Lower lobe of right lung (tissue), 2 donors: ENCODE measurements at regions not wholly inside any gene's neighbourhood (a gene's known extent, or its start where the extent isn't known, plus 50 kb on each side); places are given as distances from the start of the nearest gene placed in this dataset.

Experiments
- ATAC-seq, 2 donors: fragments of 200-7000 bp; cut with Tn5 transposase; one replicate each; pipeline ENCODE4 v1.9.1; 2020 to 2022; ENCODE audit warnings: mild to moderate bottlenecking in 2 of 2, moderate library complexity in 2 of 2
- DNase-seq: peaks from one replicate; pipeline ENCODE4 v3.0.0-alpha.2; 2020
- H3K27ac ChIP-seq: fragments of 200-600 bp; one replicate; pipeline ENCODE4 v1.8.0; 2022
- H3K27me3 ChIP-seq: fragments of 200-600 bp; one replicate; pipeline ENCODE4 v1.8.0; 2022; ENCODE audit warnings: low read depth
- H3K36me3 ChIP-seq: fragments of 200-600 bp; one replicate; pipeline ENCODE4 v1.8.0; 2022; ENCODE audit warnings: mild to moderate bottlenecking
- H3K4me1 ChIP-seq: fragments of 200-600 bp; one replicate; pipeline ENCODE4 v1.8.0; 2022
- H3K4me3 ChIP-seq: fragments of 200-600 bp; one replicate; pipeline ENCODE4 v1.8.0; 2022; ENCODE audit warnings: mild to moderate bottlenecking
- H3K9me3 ChIP-seq: fragments of 200-600 bp; one replicate; pipeline ENCODE4 v1.8.0; 2022
- CTCF ChIP-seq: fragments of 200-600 bp; IDR thresholded peaks from one replicate; pipeline ENCODE4 v1.8.0; 2022; ENCODE audit warnings: antibody characterized with exemption, mild to moderate bottlenecking
- intact Hi-C: fragments of 100-400 bp; cut with DNase I; formaldehyde crosslinking; loops from one replicate; pipeline ENCODE4 v1.11.0; 2022
- donor health status: DM: no; HTN: yes; CAD: no; lungs with severe emphysema.

GRCh38 chr14:59075506-59075905, 113.0 kb upstream of the DAAM1 start:
- TF ChIP-seq CTCF: no peak
- ATAC-seq (no peak), DNase-seq (no peak)
- intact Hi-C loops: no loop called here
- Histone ChIP-seq H3K4me1 (no peaks in the 10 kb centered on the region), H3K27ac (no peak overlapping the region), H3K4me3 (no peak overlapping the region), H3K9me3 (no peaks in the 10 kb centered on the region), H3K36me3 (no peaks in the 10 kb centered on the region), H3K27me3 (no peaks in the 10 kb centered on the region)

- TF ChIP-seq CTCF: no peak
- Histone ChIP-seq H3K4me1 (no peaks in the 10 kb centered on the region), H3K4me3 (no peak overlapping the region), H3K9me3 (no peaks in the 10 kb centered on the region), H3K27me3 (no peaks in the 10 kb centered on the region), H3K36me3 (no peaks in the 10 kb centered on the region), H3K27ac (no peak overlapping the region)
- intact Hi-C loops: no loop called here
- ATAC-seq: no peak
- DNase-seq: no peak
Measured at GRCh38 chr14:59081720-59082119, 106.7 kb upstream of the DAAM1 start.

GRCh38 chr14:59085207-59085739, 103.2 kb upstream of the DAAM1 start:
- ATAC-seq: no peak

GRCh38 chr14:59086241-59086882, 102.1 kb upstream of the DAAM1 start:
- no peak overlapping the region for H3K4me3 ChIP-seq
- H3K4me1 ChIP-seq: no peaks in the 10 kb centered on the region
- TF ChIP-seq CTCF: no peak
- H3K36me3 ChIP-seq: no peaks in the 10 kb centered on the region
- no peak overlapping the region for H3K27ac ChIP-seq
- intact Hi-C loops: no loop called here
- DNase-seq: no peak
- H3K9me3 ChIP-seq: no peaks in the 10 kb centered on the region
- no peak for ATAC-seq
- H3K27me3 ChIP-seq: no peaks in the 10 kb centered on the region

More at GRCh38 chr14:59085207-59085739, 103.2 kb upstream of the DAAM1 start:
- Histone ChIP-seq H3K27me3 (no peaks in the 10 kb centered on the region), H3K36me3 (no peaks in the 10 kb centered on the region), H3K4me3 (no peak overlapping the region), H3K9me3 (no peaks in the 10 kb centered on the region), H3K4me1 (no peaks in the 10 kb centered on the region), H3K27ac (no peak overlapping the region)
- intact Hi-C loops: no loop called here
- no peak for TF ChIP-seq CTCF
- DNase-seq: no peak

GRCh38 chr14:59087240-59087639, 101.2 kb upstream of the DAAM1 start:
- no peaks in the 10 kb centered on the region for H3K9me3 ChIP-seq
- H3K4me3 ChIP-seq: no peak overlapping the region
- H3K27me3 ChIP-seq: no peaks in the 10 kb centered on the region
- no peak for TF ChIP-seq CTCF
- DNase-seq: no peak
- no peaks in the 10 kb centered on the region for H3K36me3 ChIP-seq
- no peak for ATAC-seq
- intact Hi-C loops: no loop called here
- no peak overlapping the region for H3K27ac ChIP-seq
- no peaks in the 10 kb centered on the region for H3K4me1 ChIP-seq
